IPS DF 19.7 (cell line): ENCODE measurements at regions not wholly inside any gene's neighbourhood (a gene's known extent, or its start where the extent isn't known, plus 50 kb on each side); places are given as distances from the start of the nearest gene placed in this dataset.

Experiments
- DNase-seq: peaks from one replicate; pipeline ENCODE4 v3.0.0-alpha.2; 2013; ENCODE audit warnings: low read depth, low spot score

GRCh38 chr10:3016016-3016415 lies 51.3 kb upstream of the PFKP start:
- no peak for DNase-seq

DNA sequence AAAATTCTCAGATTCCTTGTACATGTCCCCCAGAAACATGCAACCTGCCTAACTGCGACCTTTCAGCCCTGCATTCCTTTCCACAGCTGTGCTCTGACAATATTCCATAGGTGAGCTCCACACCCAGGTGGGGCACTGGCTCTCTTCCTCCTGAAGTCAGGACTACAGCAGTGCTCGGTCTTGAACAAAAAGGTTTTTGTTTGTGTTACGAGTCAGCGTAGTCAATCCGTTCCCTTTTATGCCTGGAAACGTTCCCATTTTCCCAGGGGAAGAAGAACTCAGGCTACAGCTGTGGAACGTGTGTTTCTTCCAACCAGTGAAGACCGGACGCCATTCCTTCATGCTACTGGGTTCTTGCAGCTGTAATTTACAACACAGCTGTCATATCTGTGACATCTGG lies 52.4 kb upstream of the PFKP start:
- DNase-seq: no peak

DNA sequence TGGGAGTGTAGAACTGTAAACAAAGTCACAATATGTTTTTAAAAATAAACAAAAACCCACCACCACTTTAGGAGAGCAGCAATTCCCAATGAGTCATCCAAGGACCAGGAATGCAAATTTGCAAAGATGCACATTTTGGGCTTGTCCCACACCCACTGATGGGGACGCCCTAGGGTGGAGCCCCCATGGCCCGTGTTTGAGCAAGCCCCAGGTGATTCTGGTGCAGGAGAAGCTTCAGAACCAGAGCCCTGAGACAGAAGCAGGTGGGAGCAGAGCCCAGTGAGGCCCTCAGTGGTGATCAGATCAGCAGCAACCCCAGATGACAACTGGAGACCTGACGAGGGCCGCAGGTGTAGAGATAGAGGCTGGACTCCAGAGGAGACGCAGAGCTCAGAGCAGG lies 55.1 kb upstream of the PFKP start:
- no peak for DNase-seq

DNA sequence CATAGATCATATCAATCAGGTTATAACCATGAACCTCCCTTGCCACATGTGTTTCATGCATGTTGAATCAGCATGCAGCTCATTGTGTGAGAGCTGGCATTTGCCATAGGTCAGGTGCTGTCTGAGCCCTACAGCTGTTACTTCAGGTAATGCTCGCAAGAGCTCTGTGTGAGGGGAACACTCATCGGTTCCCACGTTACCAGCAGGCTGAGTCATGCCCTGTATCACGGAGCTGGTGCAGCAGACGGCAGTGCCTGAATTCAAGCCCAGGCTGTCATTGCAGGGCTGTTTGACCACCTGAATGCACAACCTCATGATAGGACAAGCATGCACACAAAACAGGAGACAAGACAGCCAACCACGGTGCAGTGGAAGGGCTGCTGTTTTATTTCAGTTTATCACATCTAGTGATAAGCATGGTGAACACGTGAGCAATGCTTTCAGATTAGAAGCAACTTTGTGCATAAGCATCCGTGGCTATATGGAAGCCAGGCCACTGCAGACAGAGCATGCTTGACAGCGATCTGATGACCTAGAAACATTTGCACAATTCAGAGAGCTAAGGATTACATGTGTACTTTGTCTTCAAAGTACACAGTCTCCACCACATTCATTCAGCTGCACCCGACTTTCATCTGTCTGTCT lies 56.4 kb upstream of the PFKP start:
- DNase-seq: no peak

DNA sequence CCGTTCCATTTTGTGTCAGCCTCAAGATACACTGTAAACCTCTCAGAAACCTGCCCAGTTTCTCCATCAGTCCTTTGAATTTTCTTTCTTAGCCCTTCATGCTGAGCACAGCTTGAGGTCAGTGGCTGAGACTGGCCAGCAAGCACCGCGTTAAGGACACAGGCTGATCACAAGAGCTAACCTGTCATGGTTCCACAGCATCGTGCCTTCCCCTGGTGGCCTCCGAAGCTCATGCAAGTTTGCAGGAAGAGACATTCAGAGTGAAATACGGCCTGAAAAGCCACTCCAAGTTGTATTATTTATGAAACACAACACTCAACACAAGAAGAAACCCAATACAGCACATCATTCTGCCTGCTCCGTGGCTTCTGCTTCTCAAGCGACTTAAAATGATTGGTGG lies 57.0 kb upstream of the PFKP start:
- DNase-seq: no peak

- no peak for DNase-seq
Observed at GRCh38 chr10:3009341-3009740, 58.0 kb upstream of the PFKP start.

DNA sequence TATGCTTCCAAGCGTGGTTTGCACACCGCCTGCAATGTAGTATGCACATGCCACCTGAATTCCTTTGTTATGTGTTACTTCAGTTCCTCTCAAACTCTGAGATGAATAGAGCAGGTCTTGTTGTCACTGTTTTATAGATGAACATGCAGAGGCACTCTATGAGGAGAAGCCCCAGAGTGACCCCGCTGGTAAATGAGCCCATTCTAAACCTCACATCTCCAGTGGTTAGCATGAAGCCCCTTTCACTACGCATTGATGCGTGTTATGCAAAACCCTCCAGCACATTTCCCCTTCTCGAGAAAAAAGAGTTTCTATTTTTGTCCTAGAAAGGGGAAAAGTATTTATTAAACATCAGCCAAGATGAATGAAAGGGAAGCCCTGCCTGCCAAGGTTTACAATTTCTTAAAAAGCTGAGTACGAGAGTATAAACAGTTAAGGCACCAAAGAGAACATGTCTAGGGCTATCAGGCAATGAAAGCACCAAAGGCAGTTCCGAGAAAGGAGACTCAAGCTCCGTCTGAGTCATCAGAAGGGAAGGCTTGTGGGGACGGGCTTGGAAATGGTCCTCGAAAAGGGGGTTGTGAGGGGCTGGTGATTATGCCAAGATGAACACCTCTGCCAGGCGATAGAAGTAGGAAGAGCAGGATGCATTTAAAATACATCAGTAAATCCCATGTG lies 58.7 kb upstream of the PFKP start:
- no peak for DNase-seq

- no peak for DNase-seq
Observed at GRCh38 chr10:3006607-3007006, 60.7 kb upstream of the PFKP start.

DNA sequence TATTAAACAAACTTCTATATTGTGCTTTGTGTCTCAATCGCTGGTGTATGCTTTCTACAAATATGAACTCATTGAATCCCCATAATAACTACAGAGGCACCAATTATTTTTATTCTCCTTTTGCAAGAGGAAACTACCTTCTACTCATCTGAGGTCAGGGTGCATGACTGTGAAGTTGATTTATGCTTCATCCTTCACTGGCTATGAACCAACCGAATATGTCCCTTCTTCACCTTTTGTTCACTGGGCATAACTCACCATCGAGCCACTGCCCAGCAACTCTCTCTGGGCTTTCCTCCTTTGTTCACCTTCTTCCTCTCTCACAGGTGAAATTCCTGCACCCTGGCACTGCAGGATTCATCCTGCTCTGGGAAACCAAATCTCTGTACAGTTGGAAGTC lies 61.3 kb upstream of the PFKP start:
- no peak for DNase-seq

GRCh38 chr10:3002304-3002703 lies 65.0 kb upstream of the PFKP start:
- no peak for DNase-seq

DNA sequence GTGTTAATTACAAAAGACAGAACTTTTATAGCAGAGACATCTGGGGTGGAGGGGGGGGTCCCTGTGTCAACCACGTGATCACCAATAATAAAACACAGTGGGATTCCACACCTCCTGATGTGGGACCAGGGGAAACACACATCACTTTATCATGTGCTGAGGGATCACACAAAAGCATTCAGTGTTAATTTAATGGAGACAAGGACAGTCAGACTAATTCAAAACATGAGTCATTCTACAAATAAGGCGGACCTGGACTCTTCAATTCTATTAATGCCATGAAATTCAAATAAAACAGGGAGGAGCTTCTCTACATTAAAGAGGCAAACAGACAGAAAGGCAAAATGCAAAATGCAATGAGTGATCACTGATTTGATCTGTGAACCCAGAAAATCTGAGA lies 67.3 kb upstream of the PFKP start:
- no peak for DNase-seq

DNA sequence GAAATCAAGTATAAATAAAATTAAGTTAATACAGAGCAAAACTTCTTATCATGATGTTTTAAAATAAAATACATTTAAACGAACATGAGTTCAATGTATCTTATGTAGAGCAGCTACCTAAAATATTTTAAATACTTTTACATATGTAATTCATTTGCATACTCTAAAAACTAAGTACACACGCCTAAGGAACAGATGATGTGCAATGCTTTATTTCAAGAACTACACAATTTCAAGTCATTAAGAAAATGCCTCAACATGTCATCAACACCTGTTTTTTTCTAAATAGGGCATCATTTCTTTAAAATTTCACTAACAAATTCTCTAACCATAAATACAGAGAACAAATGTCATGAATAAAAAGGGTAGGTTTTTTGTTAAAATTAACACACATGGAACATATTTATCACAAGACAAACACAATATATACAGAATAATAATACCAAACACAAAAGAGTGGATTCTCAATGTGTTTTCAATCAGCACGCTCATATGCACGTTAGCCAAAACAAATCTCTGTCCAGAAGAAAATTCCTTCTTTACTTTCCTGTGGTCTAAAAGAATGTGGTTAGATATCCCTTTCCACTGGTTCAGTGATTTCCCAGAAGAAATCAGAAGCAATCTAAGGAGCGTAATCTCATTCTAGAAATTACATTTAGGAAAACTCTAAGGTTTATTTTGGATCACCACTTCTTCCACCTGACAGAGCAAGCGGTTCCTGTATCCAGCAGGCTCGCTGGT lies 73.0 kb upstream of the PFKP start:
- DNase-seq: no peak

DNA sequence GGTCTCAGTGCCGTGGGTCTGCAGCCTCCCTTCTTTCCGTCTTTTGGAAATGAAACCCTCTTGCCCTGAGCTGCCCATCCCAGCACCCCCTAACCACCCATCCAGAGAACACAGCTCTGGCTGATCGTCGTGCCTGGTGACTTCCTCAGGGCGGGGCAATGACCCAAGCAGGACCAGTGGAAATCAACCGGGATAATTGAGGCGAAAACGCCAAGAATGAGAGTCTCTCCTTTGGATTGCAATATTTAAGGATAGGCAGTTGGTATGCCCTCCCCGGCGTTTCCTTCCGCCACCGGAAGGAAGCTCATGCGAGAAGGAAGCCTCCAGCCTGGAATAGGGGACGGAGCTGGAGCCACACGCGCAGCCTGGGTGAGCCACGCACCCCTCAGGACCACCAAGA lies 73.7 kb upstream of the PFKP start:
- DNase-seq: no peak

DNA sequence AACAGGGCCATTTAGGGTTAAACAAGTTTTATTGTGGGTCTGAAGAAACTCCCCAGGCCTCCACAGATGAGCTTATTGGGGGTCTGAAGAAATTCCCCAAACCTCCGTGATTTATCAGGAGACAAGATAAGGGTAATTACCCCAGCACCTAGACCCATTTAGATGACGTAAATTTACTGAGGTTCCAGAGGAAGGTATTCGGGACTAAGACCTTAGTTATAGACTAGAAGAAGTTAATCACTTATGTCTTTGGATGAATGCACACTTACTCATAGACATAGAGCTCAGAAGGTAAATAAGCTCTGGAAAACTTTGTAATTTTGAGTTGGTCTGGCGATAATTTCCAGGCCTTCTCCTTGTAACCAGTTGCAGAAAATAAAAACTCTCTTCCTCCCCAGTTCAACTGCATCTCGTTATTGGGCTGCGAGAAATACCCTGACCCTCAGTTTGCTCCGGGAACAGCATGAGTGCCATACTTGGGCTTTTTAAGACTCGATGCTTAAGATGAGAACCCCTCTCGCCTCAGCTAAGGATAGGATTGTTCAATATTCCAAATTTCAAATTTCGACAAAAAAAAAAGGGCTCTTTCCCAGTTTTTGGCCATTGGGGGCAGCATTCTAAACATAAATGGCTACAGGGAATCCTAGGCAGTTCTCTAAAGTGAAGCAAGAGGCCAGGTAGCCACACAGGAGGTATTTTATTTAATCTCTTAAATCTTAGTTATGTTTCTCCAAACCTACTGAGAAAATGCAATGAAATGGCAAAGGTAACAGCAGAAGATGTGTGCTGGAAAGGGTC lies 74.7 kb upstream of the PFKP start:
- no peak for DNase-seq

DNA sequence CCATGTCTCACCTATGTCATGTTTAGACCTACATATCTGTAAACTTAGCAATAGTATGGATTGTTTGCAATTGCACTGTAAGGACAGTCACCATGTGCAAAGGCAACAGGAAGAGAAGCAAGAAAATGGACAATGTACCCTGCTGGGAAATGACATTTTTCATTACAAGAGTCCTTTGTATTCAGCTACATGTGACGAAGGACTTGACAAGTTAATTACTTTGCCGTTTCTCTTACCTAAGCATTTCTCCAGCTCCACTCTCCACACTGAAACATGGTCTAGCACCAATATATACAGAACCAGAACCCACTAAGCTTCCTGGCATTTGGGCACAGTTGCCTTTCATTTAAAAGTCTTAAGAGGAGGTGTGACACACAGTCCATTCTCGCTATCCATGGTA lies 76.6 kb upstream of the PFKP start:
- no peak for DNase-seq

- DNase-seq: no peak
Observed at GRCh38 chr10:2989292-2989947, 77.9 kb upstream of the PFKP start.

DNA sequence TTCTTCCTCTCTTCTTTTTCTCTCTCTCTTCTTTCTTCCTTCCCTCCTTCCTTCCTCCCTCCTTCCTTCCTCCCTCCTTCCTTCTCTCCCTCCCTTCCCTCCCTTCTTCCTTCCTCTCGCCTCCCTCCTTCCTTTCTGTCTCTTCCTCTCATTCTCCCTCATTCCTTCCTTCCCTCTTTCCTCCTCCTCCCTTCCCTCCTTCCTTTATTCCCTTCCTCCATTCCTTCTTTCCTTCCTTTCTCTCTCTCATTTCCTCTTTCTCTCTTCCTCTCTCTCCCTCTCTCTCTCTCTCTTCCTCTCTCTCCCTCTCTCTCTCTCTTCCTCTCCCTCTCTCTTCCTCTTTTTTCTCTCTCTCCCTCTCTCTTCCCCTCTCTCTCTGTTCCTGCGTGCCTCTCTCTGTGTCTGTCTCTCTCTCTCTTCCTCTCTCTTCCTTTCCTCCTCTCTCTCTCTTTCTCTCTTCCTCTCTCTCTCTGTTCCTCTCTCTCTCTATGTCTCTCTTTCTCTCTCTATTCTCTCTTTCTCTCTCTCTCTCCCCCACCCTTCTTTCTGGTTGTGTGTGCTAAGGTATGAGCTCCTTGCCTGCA lies 80.1 kb upstream of the PFKP start:
- no peak for DNase-seq

GRCh38 chr10:2986391-2986801 lies 81.0 kb upstream of the PFKP start:
- no peak for DNase-seq

DNA sequence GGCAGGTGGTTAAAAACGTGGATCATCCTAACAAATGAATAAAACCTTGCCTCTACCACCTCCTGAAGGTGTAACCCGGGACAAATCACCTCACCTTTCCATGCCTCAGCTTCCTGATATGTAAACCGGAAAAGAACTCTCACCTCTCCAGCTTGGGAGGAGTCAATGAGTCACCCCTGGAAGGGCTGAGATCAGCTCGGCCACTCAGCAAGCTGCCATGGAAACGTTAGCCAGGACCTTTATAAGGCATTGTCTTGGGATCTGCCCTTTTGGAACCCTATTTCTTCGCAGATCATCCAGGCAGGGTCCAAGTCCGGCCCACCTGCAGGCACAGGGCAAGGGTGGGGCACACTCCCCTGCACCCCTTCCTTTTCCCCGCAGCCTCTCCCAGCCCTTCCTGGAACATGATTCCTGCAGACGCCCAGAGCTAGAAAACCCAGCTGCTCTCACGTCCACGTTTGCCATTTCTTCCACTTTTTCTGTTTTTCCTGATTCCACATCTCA lies 81.6 kb upstream of the PFKP start:
- no peak for DNase-seq

GRCh38 chr10:2984682-2985081 lies 82.7 kb upstream of the PFKP start:
- DNase-seq: no peak

DNA sequence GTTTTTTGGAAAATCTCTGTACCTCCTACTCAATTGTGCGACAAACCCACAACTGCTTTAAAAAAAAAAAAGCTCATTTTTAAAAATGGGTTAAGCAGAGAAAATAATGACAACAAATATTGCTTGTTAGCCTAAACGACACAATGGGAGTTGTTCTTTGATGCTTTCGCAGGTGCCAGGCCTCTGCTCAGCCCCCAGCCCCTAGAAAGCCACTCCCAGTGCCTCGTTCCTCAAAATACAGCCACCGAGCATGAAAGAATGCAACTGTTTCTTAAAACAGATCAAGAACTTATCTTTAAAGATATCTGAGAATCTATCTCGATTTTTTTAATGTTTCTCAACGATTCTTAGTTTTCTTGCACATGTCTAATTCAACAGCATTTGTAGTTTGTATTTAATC lies 85.2 kb upstream of the PFKP start:
- DNase-seq: no peak
